CD4-positive, alpha-beta T cell treated with Interleukin-2 at 100 ng/mL for 4 hours (primary cell): ENCODE measurements at regions not wholly inside any gene's neighbourhood (a gene's known extent, or its start where the extent isn't known, plus 50 kb on each side); places are given as distances from the start of the nearest gene placed in this dataset.

Source experiments
- DNase-seq: peaks from one replicate; pipeline ENCODE4 v3.0.0-alpha.2; 2020; ENCODE audit warnings: low spot score

GRCh38 chr6:82013561-82014530, 233.7 kb downstream of the IBTK start:
- no peak for DNase-seq

DNA sequence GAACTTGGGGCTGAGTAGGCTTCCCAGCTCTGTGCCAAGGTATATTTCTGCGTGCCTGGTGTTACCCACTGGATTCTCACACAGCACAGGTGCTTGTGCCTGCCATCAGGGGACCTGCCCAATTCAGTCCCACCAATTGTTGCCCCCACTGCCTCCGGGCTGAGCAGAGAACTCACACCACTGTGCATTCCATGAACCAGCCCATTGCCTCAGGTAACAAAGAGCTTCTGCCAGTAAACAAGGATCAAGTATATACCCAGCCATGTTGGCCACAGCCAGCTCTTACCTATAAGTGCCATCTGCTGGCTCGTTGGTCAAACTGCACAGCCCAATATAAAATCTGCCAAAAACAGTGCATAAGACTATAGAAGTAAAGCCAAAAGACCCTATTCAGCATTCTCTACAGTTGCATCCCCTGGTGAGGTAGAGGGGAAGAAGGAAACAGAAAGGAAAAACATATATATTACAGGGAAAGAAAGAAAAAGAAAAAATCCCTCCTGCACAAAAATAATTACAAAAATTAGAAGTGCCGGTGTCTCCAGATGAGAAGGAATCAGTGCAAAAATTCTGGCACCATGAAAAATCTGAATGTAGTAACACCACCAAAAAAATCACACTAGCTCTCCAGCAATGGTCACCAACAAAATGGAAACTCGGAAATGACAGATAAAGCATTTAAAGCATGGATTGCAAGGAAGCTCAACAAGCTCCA, 241.4 kb downstream of the IBTK start:
- DNase-seq: no peak

GRCh38 chr6:82000551-82000950, 247.0 kb downstream of the IBTK start:
- DNase-seq: no peak

DNA sequence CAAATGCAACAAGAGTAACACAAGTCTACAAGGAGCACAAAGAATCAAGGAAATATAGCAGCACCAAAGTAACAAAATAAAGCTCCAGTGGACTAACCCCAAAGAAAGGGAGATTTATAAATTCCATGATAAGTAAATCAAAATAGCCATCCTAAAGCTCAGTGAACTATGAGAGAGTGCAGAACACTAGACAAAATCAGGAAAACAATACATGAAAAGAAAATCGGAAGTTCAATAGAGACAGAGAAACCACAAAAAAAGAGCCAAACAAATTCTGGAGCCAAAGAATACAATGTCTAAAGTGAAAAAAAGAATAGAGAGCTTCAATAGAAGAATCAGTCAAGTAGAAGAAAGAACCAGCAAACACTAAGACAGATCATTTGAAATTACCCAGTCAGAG, 247.3 kb upstream of the TENT5A start:
- no peak for DNase-seq

- no peak for DNase-seq
These were observed 246.8 kb upstream of the TENT5A start for GRCh38 chr6:81999270-81999669.

- no peak for DNase-seq
These were observed 246.0 kb upstream of the TENT5A start for GRCh38 chr6:81998432-81998831.

GRCh38 chr6:81997090-81997926, 244.8 kb upstream of the TENT5A start:
- no peak for DNase-seq

GRCh38 chr6:81996414-81996813, 243.9 kb upstream of the TENT5A start:
- DNase-seq: no peak

- no peak for DNase-seq
These were observed 243.2 kb upstream of the TENT5A start for GRCh38 chr6:81995548-81996289.

DNA sequence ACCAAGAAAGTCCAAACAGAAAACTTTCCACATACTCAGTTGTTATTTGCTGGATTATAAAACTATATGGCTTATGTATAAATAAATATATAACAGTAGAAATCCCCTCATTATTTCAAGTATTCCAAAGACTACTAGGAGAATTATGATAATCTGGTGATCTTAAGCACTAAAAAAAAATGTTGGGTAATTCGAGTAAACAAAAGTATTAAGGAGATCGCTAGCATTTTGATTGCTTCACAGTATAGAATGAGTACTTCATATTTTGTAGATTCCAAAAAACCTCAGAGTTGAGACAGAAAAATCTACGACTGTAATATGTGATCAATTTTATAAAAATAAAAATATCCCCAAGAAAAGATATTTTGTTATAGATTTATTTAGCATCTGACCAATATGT, 236.4 kb upstream of the TENT5A start:
- no peak for DNase-seq

DNA sequence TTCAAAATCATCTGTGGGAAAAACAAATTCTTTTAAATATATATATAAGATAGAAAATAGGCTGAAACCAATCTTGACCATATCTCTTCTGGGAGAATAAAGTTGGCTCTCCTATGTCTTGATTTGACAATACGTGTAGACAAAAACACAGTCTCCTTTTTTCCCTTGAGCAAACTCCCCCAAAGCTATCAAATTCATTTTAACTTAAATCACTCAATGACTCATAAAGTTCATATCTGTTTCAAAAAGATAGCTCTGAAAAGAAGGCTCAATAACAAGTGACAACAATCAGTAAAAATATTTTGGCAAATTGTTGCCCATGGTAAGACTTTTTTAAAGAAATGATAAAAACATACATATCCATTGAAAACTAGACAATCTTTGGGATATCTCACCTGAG, 236.0 kb upstream of the TENT5A start:
- no peak for DNase-seq

GRCh38 chr6:81987293-81987692, 234.8 kb upstream of the TENT5A start:
- no peak for DNase-seq

- no peak for DNase-seq
These were observed 232.7 kb upstream of the TENT5A start for GRCh38 chr6:81985191-81985590.

DNA sequence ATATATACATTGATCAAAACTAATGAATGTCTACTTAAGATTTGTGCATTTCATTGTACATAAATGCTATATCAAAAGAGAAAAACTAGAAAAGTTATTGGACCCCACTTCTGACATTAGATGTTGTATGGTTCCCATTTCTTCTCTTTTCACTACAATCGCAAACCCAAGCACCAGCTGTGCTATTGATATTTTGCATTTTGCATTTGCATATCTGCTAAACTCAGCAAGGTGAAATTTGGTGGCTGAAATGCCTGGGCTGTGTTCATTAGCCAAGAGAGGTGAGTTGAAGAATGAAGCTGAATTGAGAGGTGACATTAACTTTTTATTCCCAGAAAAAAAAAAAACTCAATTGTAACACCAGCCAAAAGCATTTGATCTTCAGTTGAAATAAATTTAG, 232.1 kb upstream of the TENT5A start:
- no peak for DNase-seq

GRCh38 chr6:81981812-81982211, 229.3 kb upstream of the TENT5A start:
- no peak for DNase-seq

DNA sequence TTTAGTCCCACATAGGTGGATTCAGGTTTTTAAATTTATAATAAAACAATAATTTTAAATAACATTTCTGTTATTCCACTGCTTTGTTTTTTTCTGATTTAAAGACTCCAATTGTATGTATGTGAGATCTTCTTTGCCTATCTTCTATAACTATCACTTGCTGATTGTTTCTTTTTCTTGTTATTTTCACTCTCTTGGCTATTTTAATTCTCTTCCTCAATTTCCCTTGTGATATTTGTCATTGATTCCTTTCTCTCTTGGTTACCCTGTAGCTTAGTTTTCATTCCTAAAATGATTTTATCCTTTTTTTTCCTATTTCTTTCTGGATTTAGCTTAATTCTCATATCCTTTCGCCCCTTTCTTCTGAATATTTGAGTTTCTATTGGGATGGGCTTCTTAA, 227.3 kb upstream of the TENT5A start:
- DNase-seq: no peak

DNA sequence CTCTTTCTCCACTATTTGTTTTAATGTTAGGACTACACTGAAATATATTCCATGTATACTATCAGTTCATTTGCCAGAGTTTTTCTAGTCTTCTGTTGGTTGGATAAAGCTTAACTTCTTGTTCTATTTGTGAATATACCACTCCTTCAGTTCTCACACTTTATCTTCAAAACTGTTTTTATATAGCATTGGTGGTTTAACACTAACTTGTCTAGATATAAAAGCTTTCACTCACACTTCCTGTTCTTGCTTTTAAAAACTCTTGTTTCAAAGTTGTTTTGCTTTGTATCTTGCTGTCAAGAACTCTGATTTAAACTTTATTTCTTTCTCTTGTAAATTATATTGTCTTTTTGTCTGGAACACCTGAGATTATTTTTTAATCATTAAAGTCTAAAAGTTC, 226.8 kb upstream of the TENT5A start:
- DNase-seq: no peak

DNA sequence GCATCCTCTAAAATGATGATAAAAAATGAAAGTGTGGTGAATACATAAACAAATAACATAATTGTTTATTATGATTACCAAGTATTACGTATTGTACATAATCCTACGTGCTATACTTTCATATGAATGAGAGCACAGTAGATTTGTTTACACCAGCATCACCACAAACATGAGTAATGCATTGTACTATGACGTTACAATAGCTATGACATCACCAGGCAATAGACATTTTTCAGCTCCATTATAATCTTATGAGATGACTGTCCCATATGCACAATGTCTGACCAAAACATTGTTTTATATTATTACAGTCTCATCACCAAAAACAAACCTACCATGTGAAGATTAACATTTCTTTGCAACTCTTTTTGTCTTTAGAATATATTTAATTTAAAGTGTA, 225.7 kb upstream of the TENT5A start:
- DNase-seq: no peak

DNA sequence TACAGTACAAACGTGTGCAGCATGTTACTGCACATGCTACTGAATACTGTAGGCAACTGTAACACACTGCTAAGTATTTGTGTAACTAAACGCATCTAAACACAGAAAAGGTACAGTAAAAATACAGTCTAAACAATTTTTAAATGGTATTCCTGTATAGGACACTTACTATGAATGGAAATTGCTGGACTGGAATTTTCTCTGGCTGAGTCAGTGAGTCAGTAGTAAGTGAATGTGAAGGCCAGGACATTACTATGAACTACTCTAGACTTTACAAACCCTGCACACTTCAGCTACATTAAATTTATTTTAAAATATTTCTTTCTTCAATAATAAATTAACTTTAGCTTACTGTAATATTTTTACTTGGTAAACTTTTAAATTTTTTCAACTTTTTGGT, 225.0 kb upstream of the TENT5A start:
- DNase-seq: no peak

- no peak for DNase-seq
These were observed 217.3 kb upstream of the TENT5A start for GRCh38 chr6:81969814-81970213.

- DNase-seq: no peak
These were observed 216.5 kb upstream of the TENT5A start for GRCh38 chr6:81969011-81969410.

DNA sequence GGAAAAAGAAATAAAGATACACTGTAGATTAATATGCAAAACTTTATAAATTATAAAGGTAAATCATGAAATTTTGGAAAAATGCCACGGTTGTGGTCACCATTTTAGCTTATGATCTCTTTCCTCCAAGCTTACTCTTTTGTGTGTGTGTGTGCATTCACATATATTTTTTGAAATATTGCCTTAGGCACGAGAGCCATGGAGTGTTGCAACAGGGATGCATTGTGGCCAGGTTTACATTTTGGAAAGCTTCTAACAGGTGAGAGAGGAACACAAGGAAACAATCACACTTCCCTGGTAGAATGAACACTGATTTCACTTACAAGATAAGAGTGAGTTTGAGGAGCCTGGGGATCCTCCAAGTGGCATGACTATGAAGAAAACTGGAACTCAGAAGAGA, 214.5 kb upstream of the TENT5A start:
- DNase-seq: no peak
